Adrenal gland (tissue), 9 donors: ENCODE measurements at regions not wholly inside any gene's neighbourhood (a gene's known extent, or its start where the extent isn't known, plus 50 kb on each side); places are given as distances from the start of the nearest gene placed in this dataset.

ENCODE experiments used
- DNase-seq, 7 donors: peaks; one replicate each; pipeline ENCODE4 v3.0.0-alpha.2; 2019 to 2020
- H3K27ac ChIP-seq, 5 donors: fragments of 200-600 bp; sonication (generic) in 4 of 5; 1 replicate in 3 of 5; 2 replicates in 2 of 5; pipeline versions ENCODE4 v1.5.1 to v1.8.0; 2016 to 2020; ENCODE audit warnings: mild to moderate bottlenecking in 1 of 5
- H3K27me3 ChIP-seq: fragments of 200-600 bp; 2 replicates; pipeline ENCODE4 v1.8.0; 2021
- H3K36me3 ChIP-seq, 2 donors: fragments of 200-600 bp; replicated peaks in 1 of 2; 1 replicate in 1 of 2; 2 replicates in 1 of 2; pipeline versions ENCODE4 v1.5.1 to v1.8.0; 2018 to 2022
- H3K4me1 ChIP-seq, 2 donors: fragments of 200-600 bp; replicated peaks in 1 of 2; 1 replicate in 1 of 2; 2 replicates in 1 of 2; pipeline versions ENCODE4 v1.5.1 to v1.8.0; 2018 to 2021
- H3K4me3 ChIP-seq, 4 donors: fragments of 200-600 bp; sonication (generic) in 3 of 4; one replicate each; pipeline ENCODE4 v1.5.1; 2016 to 2018
- H3K9me3 ChIP-seq, 3 donors: fragments of 200-600 bp; sonication (generic) in 1 of 3; replicated peaks in 1 of 3; 1 replicate in 2 of 3; 2 replicates in 1 of 3; pipeline versions ENCODE4 v1.5.1 to v1.8.0; 2016 to 2021
- POLR2A ChIP-seq, 2 donors: fragments of 450-650 bp; IDR thresholded peaks; one replicate each; pipeline ENCODE4 v1.6.1; 2017; ENCODE audit warnings: antibody characterized with exemption in 2 of 2, mild to moderate bottlenecking in 2 of 2, moderate library complexity in 1 of 2
- WGBS, 4 donors: extraction: QIAGEN DNeasy Blood & Tissue Kit in 2 of 4; methylation state at CpG; one replicate each; pipeline versions ENCODE4 v1.1.5 to v1.1.7; 2013 to 2017; 5-methylcytosine and 5-hydroxymethylcytosine counted together
- intact Hi-C, 2 donors: fragments of 100-400 bp; cut with DNase I; formaldehyde crosslinking; loops; one replicate each; pipeline versions ENCODE4 v1.14.1 to v1.15.0; 2022 to 2023
- TF ChIP-seq, protein P1 (sequence below), 6 experiments: fragments of 450-650 bp in 4 of 6; fragments of 200-600 bp in 2 of 6; sonication (generic) in 1 of 6; IDR thresholded peaks; 1 replicate in 5 of 6; 2 replicates in 1 of 6; pipeline versions ENCODE4 v1.5.1 to v1.8.0; 2016 to 2021; ENCODE audit warnings: antibody characterized with exemption in 6 of 6, mild to moderate bottlenecking in 2 of 6, moderate library complexity in 1 of 6
- donor health status: healthy with polysubstance abuse.
- donor health status: Bipolar disorder and iron deficiency.
- donor health status: DM: yes; HTN: yes; CAD: no.
- donor health status: DM: no; HTN: no; CAD: no.
- donor health status: DM: no; HTN: no; CAD: no.

DNA sequence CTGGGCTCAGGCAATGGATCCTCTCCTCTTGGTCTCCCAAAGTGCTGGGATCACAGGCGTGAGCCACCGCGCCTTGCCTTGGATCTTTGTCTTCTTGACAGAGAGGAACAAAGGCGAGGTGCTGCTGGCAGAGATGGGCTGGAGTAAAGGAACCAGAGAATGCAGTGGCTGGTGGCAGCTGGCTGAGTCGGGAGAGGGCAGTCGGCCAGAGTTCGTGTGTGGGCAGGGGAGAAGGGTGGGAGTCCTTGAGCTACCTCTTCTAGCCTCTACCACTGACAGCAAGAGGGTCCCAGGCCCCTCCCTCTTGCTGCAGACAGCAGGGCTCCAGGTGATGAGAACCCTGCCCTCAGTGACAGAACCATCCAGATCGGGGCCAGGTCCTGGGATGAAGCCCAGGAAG lies 86.2 kb upstream of the LINC01488 start:
- Histone ChIP-seq H3K9me3 (no peaks in the 10 kb centered on the region), H3K27ac (no peak overlapping the region), H3K4me1 (no peaks in the 10 kb centered on the region), H3K4me3 (no peak overlapping the region), H3K27me3 (no peaks in the 10 kb centered on the region), H3K36me3 (no peaks in the 10 kb centered on the region)
- TF ChIP-seq, protein P1, sequence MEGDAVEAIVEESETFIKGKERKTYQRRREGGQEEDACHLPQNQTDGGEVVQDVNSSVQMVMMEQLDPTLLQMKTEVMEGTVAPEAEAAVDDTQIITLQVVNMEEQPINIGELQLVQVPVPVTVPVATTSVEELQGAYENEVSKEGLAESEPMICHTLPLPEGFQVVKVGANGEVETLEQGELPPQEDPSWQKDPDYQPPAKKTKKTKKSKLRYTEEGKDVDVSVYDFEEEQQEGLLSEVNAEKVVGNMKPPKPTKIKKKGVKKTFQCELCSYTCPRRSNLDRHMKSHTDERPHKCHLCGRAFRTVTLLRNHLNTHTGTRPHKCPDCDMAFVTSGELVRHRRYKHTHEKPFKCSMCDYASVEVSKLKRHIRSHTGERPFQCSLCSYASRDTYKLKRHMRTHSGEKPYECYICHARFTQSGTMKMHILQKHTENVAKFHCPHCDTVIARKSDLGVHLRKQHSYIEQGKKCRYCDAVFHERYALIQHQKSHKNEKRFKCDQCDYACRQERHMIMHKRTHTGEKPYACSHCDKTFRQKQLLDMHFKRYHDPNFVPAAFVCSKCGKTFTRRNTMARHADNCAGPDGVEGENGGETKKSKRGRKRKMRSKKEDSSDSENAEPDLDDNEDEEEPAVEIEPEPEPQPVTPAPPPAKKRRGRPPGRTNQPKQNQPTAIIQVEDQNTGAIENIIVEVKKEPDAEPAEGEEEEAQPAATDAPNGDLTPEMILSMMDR (IDR thresholded peaks at IDR 0.05) = no peak
- TF ChIP-seq POLR2A (IDR thresholded peaks at IDR 0.05) = no peak
- 66 to 83% (median 81%) methylated on average over 7 to 8 of the region's 8 CpGs for WGBS, 4 donors
- intact Hi-C loops = no loop called here
- DNase-seq = no peak

DNA sequence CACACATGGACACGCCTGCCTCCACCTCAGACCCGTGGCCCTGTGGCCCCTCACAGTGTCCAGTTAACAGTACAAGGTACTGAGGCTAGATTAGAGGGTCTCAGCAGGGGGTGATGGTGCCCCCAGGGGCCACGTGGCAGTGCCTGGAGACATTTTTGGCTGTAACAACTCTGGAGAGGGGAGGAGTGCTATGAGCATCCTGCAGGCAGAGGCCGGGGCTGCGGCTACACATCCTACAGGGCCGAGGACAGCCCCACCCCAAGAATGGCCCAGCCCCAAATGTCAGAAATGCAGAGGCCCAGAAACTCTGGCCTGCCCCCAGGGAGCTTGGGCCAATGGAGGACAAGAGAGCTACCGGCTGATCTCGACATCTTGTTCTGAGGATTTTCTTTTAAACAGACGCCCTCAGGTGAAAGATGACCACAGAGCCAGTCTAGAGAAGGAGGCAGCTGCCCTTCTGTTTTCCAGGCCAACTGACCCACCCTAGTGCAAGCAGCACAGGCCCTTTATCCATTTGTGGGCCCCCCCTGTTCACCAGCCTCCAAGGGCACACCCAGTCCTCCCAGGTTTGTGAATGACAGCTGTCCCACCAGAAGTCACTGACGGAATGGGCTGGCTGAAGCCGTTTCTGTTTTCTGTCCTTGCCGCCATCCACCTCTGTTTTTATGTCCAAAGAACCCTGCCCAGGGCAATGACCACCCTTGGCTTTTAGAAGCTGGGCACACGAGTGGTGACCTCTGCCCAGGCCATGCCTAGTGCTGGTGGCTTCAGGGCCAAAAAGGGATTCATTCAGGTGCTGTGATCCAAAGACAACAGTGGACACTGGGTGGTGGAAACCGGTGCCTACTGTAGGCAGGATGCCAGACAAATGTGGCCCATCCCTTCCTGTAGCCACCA lies 85.2 kb upstream of the LINC01488 start:
- TF ChIP-seq POLR2A (IDR thresholded peaks at IDR 0.05) = no peak
- TF ChIP-seq, protein P1 (IDR thresholded peaks at IDR 0.05) = no peak
- no peak overlapping the region for H3K4me3 ChIP-seq
- 80 to 100% (median 88%) methylated on average over 3 to 14 of the region's 14 CpGs for WGBS, 4 donors
- intact Hi-C loops = no loop called here
- H3K9me3 ChIP-seq = no peaks in the 10 kb centered on the region
- no peak for DNase-seq
- H3K27me3 ChIP-seq = no peaks in the 10 kb centered on the region
- no peaks in the 10 kb centered on the region for H3K4me1 ChIP-seq
- no peak overlapping the region for H3K27ac ChIP-seq
- no peaks in the 10 kb centered on the region for H3K36me3 ChIP-seq

DNA sequence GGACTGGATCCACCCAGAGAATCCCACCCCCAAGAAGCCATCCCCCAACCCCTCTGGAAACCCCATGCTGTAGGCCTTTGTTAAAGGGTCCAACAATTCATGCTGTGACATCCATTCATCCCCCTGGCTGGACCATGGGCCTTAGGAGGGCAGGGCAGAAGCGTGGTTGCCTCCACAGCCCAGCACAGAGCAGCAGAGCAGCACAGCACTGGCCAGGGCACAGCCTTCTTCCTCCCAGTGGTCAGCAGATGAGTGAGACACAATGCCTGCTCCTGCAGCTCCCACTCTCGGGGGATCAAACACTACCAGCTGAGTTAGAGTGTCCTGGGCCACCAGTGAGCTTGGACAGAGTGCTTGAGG lies 84.5 kb upstream of the LINC01488 start:
- whole genome bisulfite sequencing, 4 donors = 73 to 94% (median 92%) methylated on average over 2 of the region's 2 CpGs
- no peaks in the 10 kb centered on the region for H3K4me1 ChIP-seq
- intact Hi-C loops = no loop called here
- H3K36me3 ChIP-seq = no peaks in the 10 kb centered on the region
- H3K27ac ChIP-seq = no peak overlapping the region
- no peak for TF ChIP-seq POLR2A (IDR thresholded peaks at IDR 0.05)
- TF ChIP-seq, protein P1 (IDR thresholded peaks at IDR 0.05) = no peak
- H3K4me3 ChIP-seq = no peak overlapping the region
- no peak for DNase-seq
- H3K27me3 ChIP-seq = no peaks in the 10 kb centered on the region
- no peaks in the 10 kb centered on the region for H3K9me3 ChIP-seq

DNA sequence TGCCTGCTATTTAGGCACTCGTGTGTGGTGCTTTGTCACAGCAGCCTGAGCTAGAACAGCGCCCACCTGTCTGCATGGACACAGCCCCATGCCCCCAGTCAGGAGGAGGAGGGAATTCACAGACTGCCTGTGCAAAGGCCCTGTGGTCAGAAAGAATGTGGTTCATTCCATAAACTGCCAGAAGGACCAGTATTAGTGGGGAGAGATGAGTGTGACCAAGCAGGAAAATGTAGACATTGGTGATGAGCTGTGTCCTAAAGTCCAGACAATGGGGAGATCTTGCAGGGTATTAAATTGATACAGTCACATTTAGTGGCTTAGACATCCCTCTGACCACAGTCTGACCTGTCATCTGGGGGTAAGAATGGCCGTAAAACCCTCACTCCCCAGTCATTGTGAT lies 83.7 kb upstream of the LINC01488 start:
- Histone ChIP-seq H3K9me3 (no peaks in the 10 kb centered on the region), H3K4me1 (no peaks in the 10 kb centered on the region), H3K27ac (no peak overlapping the region), H3K27me3 (no peaks in the 10 kb centered on the region), H3K4me3 (no peak overlapping the region), H3K36me3 (no peaks in the 10 kb centered on the region)
- DNase-seq = no peak
- WGBS, 4 donors = 79 to 97% (median 81%) methylated on average over 3 of the region's 3 CpGs
- intact Hi-C loops = no loop called here
- TF ChIP-seq, protein P1 (IDR thresholded peaks at IDR 0.05) = no peak
- TF ChIP-seq POLR2A (IDR thresholded peaks at IDR 0.05) = no peak
